Stimulated activated CD8-positive, alpha-beta memory T cell treated with anti-CD3 and anti-CD28 coated beads, Interleukin-4, amount 100 ng/mL, for 24 hours (primary cell): ENCODE measurements at regions not wholly inside any gene's neighbourhood (a gene's known extent, or its start where the extent isn't known, plus 50 kb on each side); places are given as distances from the start of the nearest gene placed in this dataset.

Source experiments
- DNase-seq: peaks from one replicate; pipeline ENCODE4 v3.0.0-alpha.2; 2020; ENCODE audit warnings: low read depth

- no peak for DNase-seq
These were observed 139.2 kb upstream of the EOMES start for GRCh38 chr3:27861046-27862036.

GRCh38 chr3:27865731-27866130, 143.6 kb upstream of the EOMES start:
- DNase-seq = no peak

GRCh38 chr3:27869152-27869551, 147.0 kb upstream of the EOMES start:
- no peak for DNase-seq

GRCh38 chr3:27877061-27878013, 155.2 kb upstream of the EOMES start:
- no peak for DNase-seq

- DNase-seq = no peak
These were observed 155.9 kb upstream of the EOMES start for GRCh38 chr3:27878014-27878383.

- peak; percentile 19 for DNase-seq
These were observed 159.1 kb upstream of the EOMES start for GRCh38 chr3:27880969-27881892.

- DNase-seq = no peak
These were observed 161.1 kb upstream of the EOMES start for GRCh38 chr3:27883266-27883665.

- no peak for DNase-seq
These were observed 163.5 kb upstream of the EOMES start for GRCh38 chr3:27885641-27886040.

- no peak for DNase-seq
These were observed 166.4 kb upstream of the EOMES start for GRCh38 chr3:27888562-27888961.

GRCh38 chr3:27889745-27890144, 167.6 kb upstream of the EOMES start:
- DNase-seq = no peak

- DNase-seq = peak; percentile 19
These were observed 178.2 kb upstream of the EOMES start for GRCh38 chr3:27900316-27900715.

GRCh38 chr3:27903446-27903845, 181.3 kb upstream of the EOMES start:
- DNase-seq = no peak

- peak; percentile 13 for DNase-seq
These were observed 183.5 kb upstream of the EOMES start for GRCh38 chr3:27905625-27906024.

- no peak for DNase-seq
These were observed 185.0 kb upstream of the EOMES start for GRCh38 chr3:27907148-27907547.

GRCh38 chr3:27907929-27908328, 185.8 kb upstream of the EOMES start:
- DNase-seq = no peak

- DNase-seq = no peak
These were observed 188.3 kb upstream of the EOMES start for GRCh38 chr3:27910456-27910855.

GRCh38 chr3:27914199-27914598, 192.1 kb upstream of the EOMES start:
- DNase-seq = no peak

- DNase-seq = no peak
These were observed 201.4 kb upstream of the EOMES start for GRCh38 chr3:27923349-27924068.

- DNase-seq = no peak
These were observed 205.8 kb upstream of the EOMES start for GRCh38 chr3:27927882-27928281.

GRCh38 chr3:27930052-27930602, 208.0 kb upstream of the EOMES start:
- DNase-seq = no peak

GRCh38 chr3:27935492-27935891, 213.4 kb upstream of the EOMES start:
- DNase-seq = no peak
